Gastroesophageal sphincter (tissue), 2 donors: ENCODE measurements at regions not wholly inside any gene's neighbourhood (a gene's known extent, or its start where the extent isn't known, plus 50 kb on each side); places are given as distances from the start of the nearest gene placed in this dataset.

Source experiments
- EP300 ChIP-seq: sonication (generic); formaldehyde crosslinking; IDR thresholded peaks from one replicate; pipeline ENCODE4 v1.6.1; 2017; ENCODE audit warnings: antibody characterized with exemption, mild to moderate bottlenecking
- POLR2A ChIP-seq, 2 donors: fragments of 450-650 bp; IDR thresholded peaks; one replicate each; pipeline ENCODE4 v1.6.1; 2017; ENCODE audit warnings: antibody characterized with exemption in 2 of 2, mild to moderate bottlenecking in 2 of 2, moderate library complexity in 1 of 2

DNA sequence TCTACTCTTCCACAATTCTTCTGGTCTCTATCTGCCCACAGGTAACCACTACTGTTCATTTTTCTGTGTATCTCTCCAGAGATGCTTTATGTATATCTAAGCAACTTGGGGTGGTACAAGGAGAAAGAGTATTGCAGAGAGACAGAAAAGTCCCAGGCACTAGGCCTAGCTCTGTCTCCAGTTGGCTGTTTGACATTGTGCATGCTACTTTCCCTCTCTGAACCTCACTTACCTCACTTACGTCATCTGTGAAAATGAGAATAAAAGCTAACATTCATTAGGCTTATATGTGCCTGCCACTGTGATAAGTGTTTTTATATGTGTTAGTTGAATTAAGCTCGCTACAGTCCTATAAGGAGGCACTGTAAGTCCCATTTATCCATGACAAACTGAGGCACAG is 76.7 kb upstream of the RNU6-1 start:
- no peak for TF ChIP-seq POLR2A (IDR thresholded peaks at IDR 0.05)
- no peak for TF ChIP-seq EP300
